NOMO-1 (cell line): ENCODE measurements at regions not wholly inside any gene's neighbourhood (a gene's known extent, or its start where the extent isn't known, plus 50 kb on each side); places are given as distances from the start of the nearest gene placed in this dataset.
A peak's percentile ranks its signal among the peaks of the same experiment; 100 is the strongest.

Source experiments
- DNase-seq, 2 experiments: peaks; one replicate each; lab custom pipeline; 2025; ENCODE audit not compliant: unreplicated experiment in 2 of 2; lab: John Stamatoyannopoulos, UW

GRCh38 chr20:23232679-23233308, 117.8 kb upstream of the NXT1 start:
- no peak for DNase-seq

DNA sequence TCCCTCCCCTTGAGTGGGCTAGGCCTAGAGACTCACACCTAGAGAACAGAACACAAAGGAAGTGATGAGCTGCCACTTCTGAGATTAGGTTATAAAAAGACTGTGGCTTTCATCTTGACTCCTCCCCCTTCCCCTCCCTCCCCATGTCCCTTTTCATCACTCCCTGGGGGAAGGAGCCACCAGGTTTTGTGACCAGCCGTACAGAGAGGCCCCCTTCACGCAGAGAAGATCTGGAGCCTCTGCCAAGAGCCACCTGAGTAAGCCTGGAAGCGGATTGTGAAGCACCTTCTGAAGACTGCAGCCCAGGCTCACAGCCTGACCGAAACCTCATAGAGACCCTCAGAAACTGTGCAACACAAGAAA, 118.4 kb upstream of the NXT1 start:
- no peak for DNase-seq

GRCh38 chr20:23231561-23232218, 118.9 kb upstream of the NXT1 start:
- DNase-seq = no peak

DNA sequence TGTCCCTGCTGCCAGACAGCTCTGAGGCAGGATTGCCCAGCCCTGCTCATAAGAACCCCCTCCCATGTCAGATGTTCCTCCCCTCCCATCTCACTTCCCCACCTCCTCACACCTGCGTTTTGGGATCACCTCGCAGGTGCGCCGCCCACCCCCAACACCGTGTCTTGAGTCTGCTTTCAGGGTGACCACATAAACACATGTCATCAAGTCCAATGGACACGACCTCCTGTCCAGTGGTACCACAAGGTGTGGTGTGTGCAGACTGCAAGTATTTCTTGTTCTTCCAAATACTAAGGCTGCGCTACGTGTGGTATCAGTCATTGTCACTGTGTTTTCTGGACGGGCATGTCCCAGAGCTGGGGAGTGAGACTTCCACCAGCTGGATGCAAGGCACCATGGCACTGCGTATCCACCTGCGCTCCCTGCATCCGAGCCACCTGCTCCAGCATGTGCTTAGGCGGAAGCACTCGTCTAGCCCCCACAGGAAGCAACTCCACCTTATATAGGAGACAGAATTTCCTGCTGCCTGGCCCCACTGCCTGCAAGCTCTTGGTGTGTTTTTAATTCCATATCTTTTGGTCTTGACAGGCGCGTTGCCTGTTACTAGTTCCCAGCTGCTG, 119.7 kb upstream of the NXT1 start:
- DNase-seq = no peak

DNA sequence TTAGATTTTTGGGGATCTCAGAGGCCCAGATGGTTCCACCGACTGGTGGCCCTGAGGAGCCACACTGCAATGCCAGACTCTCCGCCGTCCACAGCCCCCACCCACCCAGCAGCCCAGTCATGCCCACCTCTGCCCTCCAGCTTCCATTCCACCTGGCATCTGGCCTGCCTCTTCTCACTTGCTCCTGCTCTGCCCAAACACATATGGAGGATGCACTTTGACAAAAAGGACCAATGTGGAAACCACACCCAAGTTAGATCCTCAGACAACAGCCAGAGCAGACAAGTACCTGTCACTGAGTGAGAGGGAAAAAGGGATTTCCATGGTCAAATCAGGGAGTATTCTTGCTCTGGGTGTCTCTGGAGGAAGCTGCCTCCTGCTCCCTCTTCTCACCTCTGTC, 120.6 kb upstream of the NXT1 start:
- DNase-seq = no peak

GRCh38 chr20:23228912-23229311, 121.7 kb upstream of the NXT1 start:
- DNase-seq = no peak

- DNase-seq = no peak
Measured at GRCh38 chr20:23227976-23228375, 122.6 kb upstream of the NXT1 start.

- no peak for DNase-seq
Measured at GRCh38 chr20:23227274-23227673, 123.3 kb upstream of the NXT1 start.

GRCh38 chr20:23226612-23227265, 123.9 kb upstream of the NXT1 start:
- no peak for DNase-seq

- DNase-seq = peak; percentile 91 to 97
Measured at GRCh38 chr20:23225407-23226060, 125.1 kb upstream of the NXT1 start.

- peak in 1 of 2 experiments; percentile 8 for DNase-seq
Measured at GRCh38 chr20:23224806-23225205, 125.8 kb upstream of the NXT1 start.

GRCh38 chr20:23223908-23224580, 126.5 kb upstream of the NXT1 start:
- DNase-seq = no peak

DNA sequence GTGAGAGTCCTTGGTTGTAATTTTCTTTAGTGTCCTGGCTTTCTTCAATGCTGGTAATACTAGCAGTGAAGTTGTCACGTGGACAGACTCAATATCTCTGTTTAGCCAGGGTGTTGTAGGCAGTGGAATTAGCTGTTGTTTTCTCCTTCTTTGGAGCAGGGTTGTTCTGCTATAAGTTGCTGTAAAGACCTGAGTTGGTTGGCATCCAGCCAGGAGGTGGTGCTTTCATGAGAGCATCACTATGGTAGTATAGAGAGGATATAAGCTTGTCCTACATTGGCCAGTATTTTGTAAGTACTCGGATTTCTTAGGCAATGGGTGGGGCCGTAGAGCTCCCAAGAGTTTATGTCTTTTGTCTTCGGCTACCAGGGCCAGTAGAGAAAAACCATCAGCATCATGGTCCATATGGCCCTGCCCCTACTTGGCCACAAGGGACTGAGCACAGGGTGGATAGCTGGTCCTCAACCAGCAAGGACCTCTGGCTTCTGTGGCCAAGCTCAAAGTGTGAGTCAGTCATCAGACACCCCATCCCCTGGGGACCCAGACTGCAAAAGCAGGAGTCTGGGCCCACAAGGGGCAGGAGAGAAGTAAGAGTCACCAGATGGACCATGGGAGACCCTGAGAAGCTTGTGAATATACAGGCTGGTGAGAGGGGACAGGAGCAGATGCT, 127.9 kb upstream of the NXT1 start:
- DNase-seq = no peak

DNA sequence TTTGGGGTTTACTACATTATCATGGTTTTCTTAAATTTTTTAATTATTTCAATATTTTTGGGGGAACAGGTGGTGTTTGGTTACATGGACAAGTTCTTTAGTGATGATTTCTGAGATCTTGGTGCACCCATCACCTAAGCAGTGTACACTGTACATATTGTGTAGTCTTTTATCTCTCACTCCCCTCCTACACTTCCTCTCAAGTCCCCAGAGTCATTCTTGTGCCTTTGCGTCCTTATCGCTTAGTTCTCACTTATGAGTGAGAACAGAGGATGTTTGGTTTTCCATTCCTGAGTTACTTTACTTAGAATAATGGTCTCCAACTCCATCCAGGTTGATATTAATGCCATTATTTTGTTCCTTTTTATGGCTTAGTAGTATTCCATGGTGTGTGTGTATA, 130.9 kb upstream of the CD93 start:
- no peak for DNase-seq

DNA sequence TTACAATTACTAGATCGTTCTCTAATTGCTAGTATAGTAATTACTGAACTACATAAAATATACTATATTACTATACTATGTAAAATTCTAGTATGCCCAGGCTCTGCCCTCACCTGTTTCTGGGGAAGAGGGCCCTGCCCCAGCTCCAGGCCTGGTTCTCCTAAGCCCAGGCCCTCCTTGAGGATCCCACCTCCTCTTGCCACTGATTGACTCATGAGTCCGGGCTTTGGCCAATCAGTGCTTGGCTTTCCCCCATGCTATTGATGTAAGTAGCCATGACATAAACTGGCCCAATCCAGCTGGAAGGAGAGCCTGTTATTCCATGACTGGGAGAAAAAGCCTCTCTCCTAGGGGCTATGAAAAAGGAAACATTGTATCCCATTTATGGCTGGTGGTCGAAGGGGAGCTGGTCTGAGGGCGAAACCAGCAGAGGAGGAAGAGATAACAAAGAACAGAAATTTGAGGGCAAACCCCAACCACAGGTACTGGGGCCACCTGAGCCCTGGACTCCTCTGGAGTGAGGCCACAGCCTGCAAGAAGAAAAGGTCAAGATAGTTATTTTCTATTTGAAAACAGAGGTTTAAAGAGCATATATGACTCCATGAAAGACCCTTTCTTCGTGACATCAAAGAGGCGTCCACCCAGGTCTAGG, 129.3 kb upstream of the CD93 start:
- no peak for DNase-seq

DNA sequence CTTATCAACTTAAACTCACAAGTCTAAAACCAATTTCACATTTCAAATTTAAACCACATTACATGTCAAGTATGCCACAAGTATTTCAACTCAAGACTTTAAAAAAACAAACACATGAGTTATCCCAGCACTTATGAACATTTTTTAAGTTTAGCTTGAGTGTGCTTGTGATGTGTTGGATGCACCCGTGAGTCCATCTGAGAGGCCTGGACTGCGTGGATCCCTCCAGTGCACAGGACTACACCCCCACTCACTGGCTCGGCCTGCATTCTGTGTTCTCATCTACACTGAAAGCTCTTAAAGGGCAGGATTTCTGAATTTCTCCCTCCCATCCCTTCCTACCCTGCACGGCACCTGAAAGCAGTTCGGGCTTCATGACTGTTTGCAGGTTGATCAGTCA, 128.8 kb upstream of the CD93 start:
- DNase-seq = no peak

DNA sequence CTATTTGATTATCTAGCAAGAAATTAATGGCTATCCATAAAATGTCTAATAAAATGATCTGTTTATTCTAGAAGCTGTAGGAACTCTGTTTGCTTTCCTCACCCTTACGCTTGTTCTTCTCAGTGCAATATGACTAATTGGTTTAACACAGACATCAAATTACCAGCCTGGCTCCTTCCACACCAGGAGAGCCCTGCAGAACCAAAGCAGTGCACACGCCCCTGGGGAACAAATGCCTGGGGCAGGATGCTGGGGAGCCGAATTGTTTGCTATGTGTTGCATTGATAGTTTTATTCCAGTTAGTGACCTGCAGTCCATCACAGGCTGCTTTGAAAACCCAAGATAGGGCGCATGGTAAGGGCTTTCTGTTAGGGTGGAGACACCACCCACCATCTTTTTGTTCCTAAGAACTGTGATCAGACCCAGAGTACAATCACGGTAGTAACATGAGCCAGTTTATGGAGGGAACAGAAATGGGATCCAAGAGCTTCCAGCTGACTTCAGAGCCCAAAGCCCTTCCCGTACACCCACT, 126.4 kb upstream of the CD93 start:
- no peak for DNase-seq

DNA sequence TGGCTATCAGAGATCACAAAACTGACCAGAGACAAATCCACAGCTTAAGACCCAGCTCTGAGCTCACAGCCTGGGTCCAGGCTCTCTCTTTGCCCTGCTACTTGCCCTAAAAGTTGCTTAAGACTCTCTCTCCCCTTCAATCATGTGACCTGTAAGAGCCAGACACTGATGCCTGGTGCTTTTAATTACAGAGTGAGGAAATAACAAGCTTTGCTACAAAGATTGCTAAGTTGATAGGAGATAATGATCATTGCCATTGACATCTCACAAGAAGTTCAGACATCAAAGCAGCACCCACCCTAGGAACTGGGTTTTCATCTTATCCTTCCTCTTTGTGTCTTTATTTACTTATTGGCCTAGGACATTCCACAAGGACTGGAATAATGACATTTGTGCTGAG, 125.9 kb upstream of the CD93 start:
- DNase-seq = peak; percentile 55 to 68

GRCh38 chr20:23211164-23211563, 125.0 kb upstream of the CD93 start:
- no peak for DNase-seq
